H9 (cell line): ENCODE measurements at regions not wholly inside any gene's neighbourhood (a gene's known extent, or its start where the extent isn't known, plus 50 kb on each side); places are given as distances from the start of the nearest gene placed in this dataset.

Experiments
- DNase-seq: peaks from one replicate; pipeline ENCODE4 v3.0.0-alpha.2; 2017
- H2AFZ ChIP-seq: one replicate; pipeline ENCODE4 v1.6.1; 2013; ENCODE audit warnings: mild to moderate bottlenecking, low read length, control low read depth, moderate library complexity
- H2AK5ac ChIP-seq: 2 replicates; pipeline ENCODE4 v1.6.1; 2013; ENCODE audit warnings: low read length, control low read depth, mixed read lengths; ENCODE audit not compliant: insufficient read length
- H2BK120ac ChIP-seq: one replicate; pipeline ENCODE4 v1.6.1; 2013; ENCODE audit warnings: low read depth, mild to moderate bottlenecking, low read length, control low read depth, inconsistent platforms; ENCODE audit not compliant: poor library complexity, severe bottlenecking
- H2BK12ac ChIP-seq: 2 replicates; pipeline ENCODE4 v1.6.1; 2013; ENCODE audit warnings: low read length, control low read depth, mixed read lengths, low read depth; ENCODE audit not compliant: insufficient read length
- H2BK15ac ChIP-seq: 2 replicates; pipeline ENCODE4 v1.6.1; 2013; ENCODE audit warnings: low read depth, low read length, control low read depth
- H2BK20ac ChIP-seq: one replicate; pipeline ENCODE4 v1.6.1; 2013; ENCODE audit warnings: low read depth, mild to moderate bottlenecking, low read length, control low read depth, inconsistent platforms; ENCODE audit not compliant: poor library complexity, severe bottlenecking
- H2BK5ac ChIP-seq: 2 replicates; pipeline ENCODE4 v1.6.1; 2013; ENCODE audit warnings: low read length, control low read depth, mixed read lengths; ENCODE audit not compliant: insufficient read length
- H3K14ac ChIP-seq: 2 replicates; pipeline ENCODE4 v1.6.1; 2013; ENCODE audit warnings: low read length, control low read depth; ENCODE audit not compliant: insufficient read depth
- H3K18ac ChIP-seq: 2 replicates; pipeline ENCODE4 v1.6.1; 2013; ENCODE audit warnings: low read depth, mild to moderate bottlenecking, mixed read lengths, low read length, control low read depth; ENCODE audit not compliant: insufficient read length
- H3K23ac ChIP-seq: 2 replicates; pipeline ENCODE4 v1.6.1; 2013; ENCODE audit warnings: low read length, control low read depth, mixed read lengths, low read depth; ENCODE audit not compliant: insufficient read length
- H3K23me2 ChIP-seq: 2 replicates; pipeline ENCODE4 v1.6.1; 2013; ENCODE audit warnings: low read depth, mild to moderate bottlenecking, mixed read lengths, low read length, control low read depth; ENCODE audit not compliant: insufficient read length, poor library complexity, severe bottlenecking
- H3K27ac ChIP-seq: 2 replicates; pipeline ENCODE4 v1.5.1; 2013; ENCODE audit warnings: low read length, control low read depth, mixed read lengths, low read depth; ENCODE audit not compliant: insufficient read length
- H3K27me3 ChIP-seq: 2 replicates; pipeline ENCODE4 v1.6.1; 2013; ENCODE audit warnings: low read length, control low read depth, inconsistent platforms; ENCODE audit not compliant: insufficient read depth
- H3K4ac ChIP-seq: 2 replicates; pipeline ENCODE4 v1.6.1; 2013; ENCODE audit warnings: low read depth, mild to moderate bottlenecking, control low read depth, inconsistent platforms, low read length, moderate library complexity
- H3K4me1 ChIP-seq: 2 replicates; pipeline ENCODE4 v1.6.1; 2013; ENCODE audit warnings: low read length, control low read depth, inconsistent platforms; ENCODE audit not compliant: insufficient read depth
- H3K4me2 ChIP-seq: 2 replicates; pipeline ENCODE4 v1.6.1; 2013; ENCODE audit warnings: low read length, control low read depth, mixed read lengths; ENCODE audit not compliant: insufficient read length, insufficient read depth
- H3K56ac ChIP-seq: 2 replicates; pipeline ENCODE4 v1.6.1; 2013; ENCODE audit warnings: low read depth, mild to moderate bottlenecking, mixed read lengths, low read length, control low read depth; ENCODE audit not compliant: insufficient read length
- H3K79me1 ChIP-seq: 2 replicates; pipeline ENCODE4 v1.6.1; 2013; ENCODE audit warnings: low read depth, mild to moderate bottlenecking, moderate library complexity, low read length, control low read depth, inconsistent platforms; ENCODE audit not compliant: insufficient read depth, poor library complexity, severe bottlenecking
- H3K79me2 ChIP-seq: 2 replicates; pipeline ENCODE4 v1.6.1; 2013; ENCODE audit warnings: low read length, control low read depth, inconsistent platforms; ENCODE audit not compliant: insufficient read depth
- H3K9ac ChIP-seq: 2 replicates; pipeline ENCODE4 v1.6.1; 2013; ENCODE audit warnings: low read length, control low read depth, mixed read lengths; ENCODE audit not compliant: insufficient read length; ENCODE audit errors: extremely low read depth
- H3K9me3 ChIP-seq: one replicate; pipeline ENCODE4 v1.6.1; 2013; ENCODE audit warnings: low read depth, low read length, inconsistent platforms; ENCODE audit not compliant: control insufficient read depth
- H3T11ph ChIP-seq: one replicate; pipeline ENCODE4 v1.6.1; 2013; ENCODE audit warnings: mild to moderate bottlenecking, low read length, control low read depth, inconsistent platforms
- H4K20me1 ChIP-seq: one replicate; pipeline ENCODE4 v1.6.1; 2013; ENCODE audit not compliant: control insufficient read depth, insufficient read length, insufficient read depth
- H4K5ac ChIP-seq: 2 replicates; pipeline ENCODE4 v1.6.1; 2013; ENCODE audit warnings: low read depth, mild to moderate bottlenecking, mixed read lengths, low read length, control low read depth; ENCODE audit not compliant: insufficient read length
- H4K8ac ChIP-seq: replicated peaks from 2 replicates; pipeline ENCODE4 v1.6.1; 2013; ENCODE audit warnings: low read length, control low read depth, mixed read lengths, low read depth; ENCODE audit not compliant: insufficient read length
- H4K91ac ChIP-seq: 2 replicates; pipeline ENCODE4 v1.6.1; 2013; ENCODE audit warnings: low read depth, mild to moderate bottlenecking, moderate library complexity, mixed read lengths, low read length, control low read depth; ENCODE audit not compliant: insufficient read length
- H3K27ac Mint-ChIP-seq, 3 experiments: 2 replicates in 2 of 3; 3 replicates in 1 of 3; pipeline ENCODE4 v1.8.0; 2020 to 2021; ENCODE audit warnings: mixed read lengths in 3 of 3, mild to moderate bottlenecking in 1 of 3, moderate library complexity in 1 of 3
- H3K27me3 Mint-ChIP-seq: 2 replicates; pipeline ENCODE4 v1.8.0; 2021; ENCODE audit warnings: low read depth, mild to moderate bottlenecking, moderate library complexity, mixed read lengths
- H3K36me3 Mint-ChIP-seq, 3 experiments: 2 replicates in 2 of 3; 3 replicates in 1 of 3; pipeline ENCODE4 v1.8.0; 2020 to 2021; ENCODE audit warnings: low read depth in 3 of 3, mixed read lengths in 3 of 3; ENCODE audit not compliant: insufficient read depth in 1 of 3
- H3K4me1 Mint-ChIP-seq, 2 experiments: 2 replicates each; pipeline ENCODE4 v1.8.0; 2020; ENCODE audit warnings: mixed read lengths in 2 of 2
- H3K4me3 Mint-ChIP-seq, 2 experiments: 2 replicates in 1 of 2; 3 replicates in 1 of 2; pipeline ENCODE4 v1.8.0; 2020 to 2021; ENCODE audit warnings: mild to moderate bottlenecking in 2 of 2, mixed read lengths in 2 of 2, moderate library complexity in 1 of 2
- H3K9me3 Mint-ChIP-seq, 2 experiments: 2 replicates in 1 of 2; 3 replicates in 1 of 2; pipeline ENCODE4 v1.8.0; 2020; ENCODE audit warnings: mild to moderate bottlenecking in 2 of 2, mixed read lengths in 2 of 2, moderate library complexity in 1 of 2
- CTCF ChIP-seq: fragments of 200-600 bp; sonication (generic); conservative IDR thresholded peaks from 3 replicates; pipeline ENCODE4 v1.8.0; 2021; ENCODE audit warnings: antibody characterized with exemption, mild to moderate bottlenecking
- WGBS: extraction: QIAGEN DNeasy Blood & Tissue Kit; methylation state at CpG from one replicate; pipeline ENCODE4 v1.1.7; 2013; ENCODE audit warnings: missing lambda C conversion rate, low lambda C conversion rate, mixed read lengths; ENCODE audit not compliant: insufficient read length; ENCODE audit errors: extremely low coverage; 5-methylcytosine and 5-hydroxymethylcytosine counted together

GRCh38 chr16:6232056-6232455 is 1100.6 kb upstream of the RBFOX1 start:
- H3K23me2 ChIP-seq, result no peaks in the 10 kb centered on the region
- no peaks in the 10 kb centered on the region for H3K9me3 ChIP-seq
- no peaks in the 10 kb centered on the region for H3K79me1 ChIP-seq
- H3K27me3 ChIP-seq, result no peaks in the 10 kb centered on the region
- Mint-ChIP-seq H3K4me3 (no peak overlapping the region), H3K36me3 (peaks cover 0 to 6% (median 3%) of the 10 kb centered on the region in 3 experiments; a peak in 4 of 7 replicates), H3K27me3 (no peaks in the 10 kb centered on the region; the same call in 1 of the 2 replicates), H3K27ac (peak overlapping the region in 1 of 3 experiments; percentile 25; a peak in 1 of 7 replicates), H3K9me3 (no peaks in the 10 kb centered on the region; a peak in 2 of 5 replicates), H3K4me1 (peaks cover 11 to 20% of the 10 kb centered on the region in 2 experiments)
- WGBS, result no CpG with 5 or more reads among the region's 4 CpGs
- H2AFZ ChIP-seq, result no peak overlapping the region
- no peak overlapping the region for H3K56ac ChIP-seq
- H4K8ac ChIP-seq, result no peak overlapping the region
- no peak overlapping the region for H2BK120ac ChIP-seq
- H3K4ac ChIP-seq, result no peak overlapping the region
- H2BK5ac ChIP-seq, result no peak overlapping the region
- no peaks in the 10 kb centered on the region for H3K79me2 ChIP-seq
- H4K20me1 ChIP-seq, result no peaks in the 10 kb centered on the region
- H3K4me2 ChIP-seq, result no peak overlapping the region
- no peak overlapping the region for H3K9ac ChIP-seq
- TF ChIP-seq CTCF, result no peak
- no peak overlapping the region for H2BK20ac ChIP-seq
- H2BK15ac ChIP-seq, result no peak overlapping the region
- H2AK5ac ChIP-seq, result no peak overlapping the region
- H3K18ac ChIP-seq, result no peak overlapping the region
- H2BK12ac ChIP-seq, result no peak overlapping the region
- no peak overlapping the region for H3K27ac ChIP-seq
- H3K14ac ChIP-seq, result no peak overlapping the region
- H3T11ph ChIP-seq, result no peak overlapping the region
- H4K91ac ChIP-seq, result no peak overlapping the region
- no peak for DNase-seq
- H4K5ac ChIP-seq, result no peak overlapping the region
- H3K4me1 ChIP-seq, result no peaks in the 10 kb centered on the region; the same call in 1 of the 2 replicates
- no peak overlapping the region for H3K23ac ChIP-seq
